ENCODE measurements at regions not wholly inside any gene's neighbourhood (a gene's known extent, or its start where the extent isn't known, plus 50 kb on each side); places are given as distances from the start of the nearest gene placed in this dataset.
A peak's percentile ranks its signal among the peaks of the same experiment; 100 is the strongest.

- DNase-seq: no peak
- Histone ChIP-seq H3K27ac (no peak overlapping the region), H3K27me3 (no peaks in the 10 kb centered on the region), H3K4me1 (no peaks in the 10 kb centered on the region), H3K36me3 (no peaks in the 10 kb centered on the region), H3K9me3 (no peaks in the 10 kb centered on the region), H3K4me3 (no peak overlapping the region)
- no peak for TF ChIP-seq CTCF (IDR thresholded peaks at IDR 0.05)
- no peak for TF ChIP-seq POLR2AphosphoS5 (IDR thresholded peaks at IDR 0.05)
- no peak for TF ChIP-seq EP300 (IDR thresholded peaks at IDR 0.05)
- TF ChIP-seq POLR2A (IDR thresholded peaks at IDR 0.05): no peak
- peak in 1 of 2 donors; percentile 21 for ATAC-seq (ENCODE audit: low FRiP score in 2 of 2)
- WGBS, 2 donors: 73 to 84% methylated on average over 5 of the region's 5 CpGs
Measured at GRCh38 chr4:33052241-33052640, 2332.1 kb downstream of the PCDH7 start.

- DNase-seq (no peak), ATAC-seq (ENCODE audit: low FRiP score in 2 of 2) (no peak)
- Histone ChIP-seq H3K27ac (no peak overlapping the region), H3K36me3 (no peaks in the 10 kb centered on the region), H3K4me3 (no peak overlapping the region), H3K27me3 (no peaks in the 10 kb centered on the region), H3K4me1 (no peaks in the 10 kb centered on the region), H3K9me3 (no peaks in the 10 kb centered on the region)
- TF ChIP-seq POLR2A (IDR thresholded peaks at IDR 0.05) (no peak), EP300 (IDR thresholded peaks at IDR 0.05) (no peak), CTCF (IDR thresholded peaks at IDR 0.05) (no peak), POLR2AphosphoS5 (IDR thresholded peaks at IDR 0.05) (no peak)
Measured at GRCh38 chr4:33054161-33054560, 2334.0 kb downstream of the PCDH7 start.

- ATAC-seq (ENCODE audit: low FRiP score in 2 of 2): no peak
- no peak for DNase-seq
- no peaks in the 10 kb centered on the region for H3K36me3 ChIP-seq
- TF ChIP-seq POLR2A (IDR thresholded peaks at IDR 0.05): no peak
- no peak for TF ChIP-seq CTCF (IDR thresholded peaks at IDR 0.05)
- no peak overlapping the region for H3K4me3 ChIP-seq
- H3K27me3 ChIP-seq: no peaks in the 10 kb centered on the region
- no peaks in the 10 kb centered on the region for H3K9me3 ChIP-seq
- 64 to 68% methylated on average over 3 of the region's 3 CpGs for WGBS, 2 donors
- H3K27ac ChIP-seq: no peak overlapping the region
- no peaks in the 10 kb centered on the region for H3K4me1 ChIP-seq
Measured at GRCh38 chr4:33054656-33055196, 2334.6 kb downstream of the PCDH7 start.

GRCh38 chr4:33057736-33058135 is 2337.6 kb downstream of the PCDH7 start:
- H3K4me1 ChIP-seq: no peaks in the 10 kb centered on the region
- no peak for ATAC-seq (ENCODE audit: low FRiP score in 2 of 2)
- H3K36me3 ChIP-seq: no peaks in the 10 kb centered on the region
- H3K27ac ChIP-seq: no peak overlapping the region
- no peak overlapping the region for H3K4me3 ChIP-seq
- no peaks in the 10 kb centered on the region for H3K9me3 ChIP-seq
- no peaks in the 10 kb centered on the region for H3K27me3 ChIP-seq
- WGBS, 2 donors: 66 to 78% methylated on average over 1 of the region's 1 CpG
- no peak for DNase-seq
- TF ChIP-seq CTCF (IDR thresholded peaks at IDR 0.05) (no peak), POLR2AphosphoS5 (IDR thresholded peaks at IDR 0.05) (no peak), POLR2A (IDR thresholded peaks at IDR 0.05) (no peak), EP300 (IDR thresholded peaks at IDR 0.05) (no peak)

GRCh38 chr4:33058998-33059397 is 2338.8 kb downstream of the PCDH7 start:
- no peaks in the 10 kb centered on the region for H3K9me3 ChIP-seq
- no peaks in the 10 kb centered on the region for H3K4me1 ChIP-seq
- no peak overlapping the region for H3K4me3 ChIP-seq
- DNase-seq (no peak), ATAC-seq (ENCODE audit: low FRiP score in 2 of 2) (no peak)
- H3K27me3 ChIP-seq: no peaks in the 10 kb centered on the region
- TF ChIP-seq POLR2A (IDR thresholded peaks at IDR 0.05) (no peak), EP300 (IDR thresholded peaks at IDR 0.05) (no peak), CTCF (IDR thresholded peaks at IDR 0.05) (no peak), POLR2AphosphoS5 (IDR thresholded peaks at IDR 0.05) (no peak)
- H3K36me3 ChIP-seq: no peaks in the 10 kb centered on the region
- no peak overlapping the region for H3K27ac ChIP-seq
